Lung microvascular endothelial cell (primary cell): ENCODE measurements at regions not wholly inside any gene's neighbourhood (a gene's known extent, or its start where the extent isn't known, plus 50 kb on each side); places are given as distances from the start of the nearest gene placed in this dataset.
"Not testable (repeated sequence)": the region's sequence is repeated elsewhere in the genome, so short reads cannot be mapped to it uniquely, and the experiment has no call there.

ENCODE experiments used
- DNase-seq, 2 donors: peaks; one replicate each; pipeline versions ENCODE4 v3.0.0 to v3.0.0-alpha.2; 2010; ENCODE audit warnings: low read depth in 2 of 2

- DNase-seq: not testable (repeated sequence)
Measured at GRCh38 chr2:97431169-97431725, 158.4 kb downstream of the ANKRD36B start.

GRCh38 chr2:97422376-97422775 lies 167.3 kb downstream of the ANKRD36B start:
- not testable (repeated sequence) for DNase-seq

GRCh38 chr2:97406340-97406739 lies 183.3 kb downstream of the ANKRD36B start:
- DNase-seq: not testable (repeated sequence)

- not testable (repeated sequence) for DNase-seq
Measured at GRCh38 chr2:97405172-97405737, 184.4 kb downstream of the ANKRD36B start.

GRCh38 chr2:97402678-97403077 lies 187.0 kb downstream of the ANKRD36B start:
- DNase-seq: not testable (repeated sequence)

- DNase-seq: not testable (repeated sequence)
Measured at GRCh38 chr2:97395691-97396090, 194.0 kb downstream of the ANKRD36B start.

GRCh38 chr2:97385803-97386202 lies 203.9 kb downstream of the ANKRD36B start:
- not testable (repeated sequence) for DNase-seq

- not testable (repeated sequence) for DNase-seq
Measured at GRCh38 chr2:97375913-97376312, 213.8 kb downstream of the ANKRD36B start.

- not testable (repeated sequence) for DNase-seq
Measured at GRCh38 chr2:97374426-97374825, 215.3 kb downstream of the ANKRD36B start.

- not testable (repeated sequence) for DNase-seq
Measured at GRCh38 chr2:97363159-97363558, 226.5 kb downstream of the ANKRD36B start.

- no peak for DNase-seq
Measured at GRCh38 chr2:97359861-97360584, 229.7 kb downstream of the ANKRD36B start.

- peak in 1 of 2 donors; percentile 48 for DNase-seq
Measured at GRCh38 chr2:97355887-97356286, 233.8 kb downstream of the ANKRD36B start.

- no peak for DNase-seq
Measured at GRCh38 chr2:97355176-97355575, 234.5 kb downstream of the ANKRD36B start.

GRCh38 chr2:97354576-97354975 lies 235.1 kb downstream of the ANKRD36B start:
- no peak for DNase-seq

- DNase-seq: no peak
Measured at GRCh38 chr2:97348841-97349240, 235.9 kb downstream of the ANKRD36 start.

- DNase-seq: no peak
Measured at GRCh38 chr2:97348265-97348664, 235.3 kb downstream of the ANKRD36 start.

GRCh38 chr2:97344937-97345336 lies 232.0 kb downstream of the ANKRD36 start:
- DNase-seq: not testable (repeated sequence)

- not testable (repeated sequence) for DNase-seq
Measured at GRCh38 chr2:97333674-97334073, 220.7 kb downstream of the ANKRD36 start.

GRCh38 chr2:97332184-97332583 lies 219.2 kb downstream of the ANKRD36 start:
- not testable (repeated sequence) for DNase-seq

GRCh38 chr2:97321936-97322713 lies 209.2 kb downstream of the ANKRD36 start:
- not testable (repeated sequence) for DNase-seq

- not testable (repeated sequence) for DNase-seq
Measured at GRCh38 chr2:97315358-97315757, 202.4 kb downstream of the ANKRD36 start.

GRCh38 chr2:97312426-97312825 lies 199.5 kb downstream of the ANKRD36 start:
- not testable (repeated sequence) for DNase-seq
